Astrocyte of the spinal cord (primary cell): ENCODE measurements at regions not wholly inside any gene's neighbourhood (a gene's known extent, or its start where the extent isn't known, plus 50 kb on each side); places are given as distances from the start of the nearest gene placed in this dataset.

Experiments used
- DNase-seq: peaks from one replicate; pipeline ENCODE4 v3.0.0; 2011; ENCODE audit warnings: low read depth, low spot score
- H3K4me3 ChIP-seq: 2 replicates; pipeline ENCODE4 v1.5.1; 2011; ENCODE audit warnings: low read depth, mild to moderate bottlenecking, low read length, moderate library complexity
- CTCF ChIP-seq: IDR thresholded peaks from 2 replicates; pipeline ENCODE4 v1.5.1; 2012; ENCODE audit warnings: low read depth, mild to moderate bottlenecking, low read length, inconsistent platforms
- in situ Hi-C: cut with HindIII; loops from 2 replicates; pipeline ENCODE4 v1.10.0; 2017; ENCODE audit warnings: low sequenced_read_pairs

- DNase-seq = no peak
- in situ Hi-C loops = no loop called here
- TF ChIP-seq CTCF = no peak
- H3K4me3 ChIP-seq = no peak overlapping the region
Measured at GRCh38 chr4:114458728-114459127, 139.9 kb upstream of the UGT8 start.

GRCh38 chr4:114464726-114465272 is 133.8 kb upstream of the UGT8 start:
- in situ Hi-C loops = no loop called here
- TF ChIP-seq CTCF = no peak
- H3K4me3 ChIP-seq = no peak overlapping the region
- DNase-seq = no peak

GRCh38 chr4:114465766-114466165 is 132.8 kb upstream of the UGT8 start:
- no peak overlapping the region for H3K4me3 ChIP-seq
- in situ Hi-C loops = no loop called here
- no peak for TF ChIP-seq CTCF
- DNase-seq = no peak

- TF ChIP-seq CTCF = no peak
- H3K4me3 ChIP-seq = no peak overlapping the region
- in situ Hi-C loops = no loop called here
- DNase-seq = no peak
Measured at GRCh38 chr4:114466299-114466698, 132.3 kb upstream of the UGT8 start.

GRCh38 chr4:114472269-114473032 is 126.2 kb upstream of the UGT8 start:
- in situ Hi-C loops = no loop called here
- DNase-seq = no peak
- no peak overlapping the region for H3K4me3 ChIP-seq
- no peak for TF ChIP-seq CTCF

GRCh38 chr4:114474188-114474800 is 124.3 kb upstream of the UGT8 start:
- in situ Hi-C loops = no loop called here
- no peak overlapping the region for H3K4me3 ChIP-seq

More at GRCh38 chr4:114474188-114474800, 124.3 kb upstream of the UGT8 start:
- TF ChIP-seq CTCF = no peak
- DNase-seq = peak; percentile 70
